Anterior cingulate cortex (tissue), 58 donors: ENCODE measurements at regions not wholly inside any gene's neighbourhood (a gene's known extent, or its start where the extent isn't known, plus 50 kb on each side); places are given as distances from the start of the nearest gene placed in this dataset.

Source experiments
- DNase-seq, 58 donors: peaks; one replicate each; lab custom pipeline; 2025; lab: John Stamatoyannopoulos, UW

DNA sequence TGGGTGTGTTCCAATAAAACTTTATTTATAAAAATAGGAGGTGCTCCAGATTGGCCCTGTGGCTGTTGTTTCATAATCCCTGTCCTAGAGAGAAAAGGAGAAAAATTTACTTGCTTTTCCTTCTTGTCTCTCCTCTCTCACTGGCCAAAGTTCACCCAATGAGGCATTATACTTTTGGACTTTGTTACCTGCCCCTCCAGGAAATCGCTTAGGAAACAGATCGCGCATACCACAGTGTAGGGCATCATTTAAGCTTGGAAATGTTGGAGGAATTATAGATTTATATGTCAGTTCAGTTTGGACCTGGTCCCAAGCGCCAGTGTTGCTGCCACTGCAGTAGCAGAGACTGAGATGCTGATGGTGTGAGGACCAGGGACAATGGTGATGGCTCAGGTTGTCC is 337.6 kb upstream of the NR3C2 start:
- DNase-seq = no peak

DNA sequence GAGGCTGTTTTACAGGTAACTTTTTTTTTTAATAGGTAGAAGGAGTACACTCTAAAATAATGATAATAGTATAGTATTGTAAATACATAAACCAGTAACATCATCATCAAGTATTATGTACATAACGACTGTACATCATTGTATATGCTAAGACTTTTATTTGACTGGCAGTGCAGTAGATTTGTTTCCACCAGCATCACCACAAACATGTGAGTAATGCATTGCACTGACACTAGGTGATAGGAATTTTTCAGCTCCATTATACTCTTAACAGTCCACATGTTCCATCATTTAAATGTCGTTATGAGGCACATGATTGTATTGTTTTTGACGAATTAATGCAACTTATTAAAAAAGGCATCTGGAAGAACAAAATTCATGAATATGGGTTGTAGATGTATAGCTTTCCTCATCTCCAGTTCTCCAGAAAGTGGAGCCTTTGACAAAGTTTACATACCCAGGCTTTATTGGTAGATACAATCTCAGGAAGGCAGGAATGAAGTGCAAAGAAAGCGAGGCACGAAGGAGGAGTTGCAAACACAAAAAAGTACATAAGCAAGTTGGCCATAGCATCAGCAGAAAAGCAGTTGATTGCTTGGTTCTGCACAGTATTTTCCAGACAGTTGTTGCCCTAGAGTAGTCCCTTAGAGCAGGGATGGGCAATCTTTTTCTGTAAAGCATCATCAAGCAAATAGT is 336.9 kb upstream of the NR3C2 start:
- DNase-seq = no peak

DNA sequence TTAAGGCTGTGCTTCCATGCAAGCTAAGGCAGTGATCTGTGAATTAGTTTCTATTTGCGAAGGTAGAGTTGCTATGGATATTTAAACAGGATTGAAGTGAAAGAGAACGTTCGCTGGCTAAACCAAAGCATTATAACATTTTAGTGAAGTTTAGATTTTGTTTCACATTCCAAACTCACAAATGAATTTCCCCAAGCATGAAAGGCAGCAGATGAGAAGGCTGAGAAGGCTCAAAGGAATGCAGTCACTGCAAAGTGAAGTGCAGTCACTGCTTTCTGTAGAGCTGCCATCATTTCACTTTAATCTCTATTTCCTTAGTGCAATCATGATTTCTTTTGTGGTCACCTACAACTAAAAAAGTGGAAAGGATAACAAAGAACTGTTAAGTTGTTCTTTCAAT is 334.7 kb upstream of the NR3C2 start:
- no peak for DNase-seq

DNA sequence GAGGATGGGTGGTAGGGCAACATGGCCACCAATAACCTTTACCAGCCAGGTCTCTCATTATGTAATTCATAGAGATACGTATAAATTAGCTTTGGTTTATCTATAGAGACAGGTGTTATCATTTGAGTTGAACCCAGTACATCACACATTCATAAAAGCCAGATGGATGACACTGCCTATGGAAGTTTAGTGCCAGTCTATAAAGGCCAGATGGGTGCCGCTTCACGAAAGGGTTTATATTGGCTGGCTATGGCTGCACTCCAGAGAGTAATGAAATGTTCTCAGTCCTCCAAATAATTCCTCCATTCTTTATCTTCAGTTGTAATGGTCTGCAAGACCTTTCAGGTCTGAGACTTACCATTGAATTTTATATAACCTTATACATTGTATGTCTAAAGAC is 331.9 kb upstream of the NR3C2 start:
- DNase-seq = no peak

GRCh38 chr4:148773313-148773712 is 331.1 kb upstream of the NR3C2 start:
- no peak for DNase-seq

- no peak for DNase-seq
These were observed 328.6 kb upstream of the NR3C2 start for GRCh38 chr4:148770848-148771247.

DNA sequence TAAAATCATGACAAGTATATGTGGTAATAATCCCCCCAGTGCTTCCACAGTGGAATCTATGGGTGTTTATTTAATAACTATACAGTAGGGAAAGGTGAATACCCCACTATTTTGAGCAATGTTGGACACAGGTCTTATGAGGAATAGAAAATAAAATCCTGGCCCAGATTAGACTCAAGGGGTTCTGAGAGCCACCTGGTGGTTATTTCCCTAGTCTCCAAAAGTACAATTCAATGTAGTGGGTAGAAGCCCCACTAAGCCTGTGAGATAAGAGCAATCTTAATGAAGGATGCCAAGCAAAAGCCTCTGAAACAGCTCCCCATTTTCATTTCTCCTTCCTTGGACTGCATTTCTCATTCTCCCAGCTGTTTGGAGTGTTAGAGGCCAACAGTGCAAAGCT is 328.2 kb upstream of the NR3C2 start:
- DNase-seq = no peak

DNA sequence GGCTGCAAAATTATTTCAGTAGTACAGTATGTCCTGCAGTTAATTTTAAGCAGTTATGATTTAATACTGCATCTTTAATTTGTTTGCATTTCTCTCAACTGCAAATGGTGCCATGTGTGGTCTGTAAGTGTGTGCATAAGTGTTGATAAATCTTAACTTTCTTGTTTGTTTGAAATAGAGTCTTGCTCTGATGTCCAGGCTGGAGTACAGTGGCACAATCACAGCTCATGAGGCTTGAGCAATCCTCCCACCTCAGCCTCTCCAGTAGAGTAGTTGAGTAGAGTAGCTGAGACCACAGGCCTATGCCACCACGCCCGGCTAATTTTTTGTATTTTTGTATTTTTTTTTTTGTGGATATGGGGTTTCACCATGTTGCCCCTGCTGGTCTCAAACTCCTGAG is 322.5 kb upstream of the NR3C2 start:
- DNase-seq = no peak

- no peak for DNase-seq
These were observed 315.0 kb upstream of the NR3C2 start for GRCh38 chr4:148757171-148757570.

GRCh38 chr4:148749403-148749802 is 307.2 kb upstream of the NR3C2 start:
- no peak for DNase-seq

DNA sequence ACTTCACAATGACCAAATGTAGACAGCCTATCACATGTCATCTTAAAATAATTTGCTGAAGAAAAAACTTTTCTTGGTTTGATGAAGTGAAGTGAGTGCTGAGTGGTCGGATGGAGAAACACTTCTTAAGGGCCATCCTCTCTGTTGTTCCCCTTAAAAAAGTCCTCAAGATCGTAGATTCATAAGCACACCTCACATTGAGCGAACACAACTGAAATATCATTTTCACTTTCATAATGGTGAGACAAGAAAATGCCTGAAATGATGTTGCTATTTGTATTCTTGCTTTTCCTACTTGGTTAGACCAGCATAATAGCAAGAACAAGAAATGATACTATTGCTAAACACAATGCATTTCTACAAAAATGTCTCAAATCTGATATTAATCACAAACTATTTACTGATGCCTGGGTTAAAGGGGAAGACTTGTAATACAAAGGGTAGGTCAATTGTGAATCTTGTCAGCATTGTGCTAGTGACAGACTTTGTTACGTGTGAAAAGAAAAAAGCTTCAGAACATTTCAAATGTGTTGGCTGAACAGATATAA is 305.6 kb upstream of the NR3C2 start:
- DNase-seq = no peak

- DNase-seq = no peak
These were observed 298.5 kb upstream of the NR3C2 start for GRCh38 chr4:148740701-148741100.

DNA sequence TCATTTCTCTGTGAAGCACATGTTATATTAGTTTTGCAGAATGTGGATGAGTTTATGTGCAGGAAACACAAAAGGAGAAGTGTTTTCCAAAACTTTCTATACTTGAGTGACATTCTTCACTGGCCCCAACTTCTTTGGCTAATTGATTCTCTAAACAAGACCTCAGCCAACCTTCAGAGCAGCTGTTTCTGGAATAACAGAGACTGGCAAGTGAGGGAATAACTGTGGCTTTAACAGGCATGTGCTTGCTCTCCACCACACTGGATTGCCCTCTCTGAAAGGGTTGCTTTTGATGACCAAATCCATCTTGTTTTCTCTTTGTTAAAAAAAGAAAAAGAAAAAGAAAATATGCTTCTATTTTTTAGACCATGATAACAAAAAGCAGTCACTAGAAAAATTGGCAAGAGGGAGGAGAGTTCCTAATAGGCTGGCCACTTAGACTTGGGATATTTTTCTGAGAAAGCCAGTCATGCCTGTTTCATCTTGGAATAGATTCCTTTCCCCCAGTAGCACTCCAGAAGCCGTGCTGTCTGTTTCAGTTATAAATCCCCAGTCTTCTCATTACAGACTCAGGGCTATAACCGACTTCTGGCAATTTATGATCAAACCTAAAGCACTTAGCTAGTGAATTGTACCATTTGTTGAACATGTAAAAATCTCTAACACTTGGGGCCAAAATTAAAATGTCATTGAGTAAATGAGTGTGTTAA is 295.0 kb upstream of the NR3C2 start:
- no peak for DNase-seq

- DNase-seq = no peak
These were observed 293.4 kb upstream of the NR3C2 start for GRCh38 chr4:148735432-148736155.

DNA sequence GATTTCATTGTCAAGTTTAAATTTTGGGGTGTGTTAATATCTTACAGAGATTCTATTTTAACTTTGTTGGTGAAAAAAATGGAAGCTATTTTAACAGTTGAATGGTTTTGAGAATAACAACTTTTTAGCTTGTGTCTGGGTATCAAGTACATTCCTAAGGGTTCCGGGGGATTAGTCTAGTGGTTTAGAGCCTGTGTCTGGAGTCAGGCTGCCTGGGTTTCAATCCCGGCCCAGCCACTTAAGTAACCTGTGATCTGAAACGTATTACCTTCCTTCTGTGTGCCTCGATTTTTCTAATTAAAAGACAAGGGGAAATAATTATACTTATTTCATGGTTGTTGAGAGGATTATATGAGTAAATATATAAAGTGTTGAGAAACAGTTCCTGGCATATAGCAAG is 288.6 kb upstream of the NR3C2 start:
- DNase-seq = no peak

DNA sequence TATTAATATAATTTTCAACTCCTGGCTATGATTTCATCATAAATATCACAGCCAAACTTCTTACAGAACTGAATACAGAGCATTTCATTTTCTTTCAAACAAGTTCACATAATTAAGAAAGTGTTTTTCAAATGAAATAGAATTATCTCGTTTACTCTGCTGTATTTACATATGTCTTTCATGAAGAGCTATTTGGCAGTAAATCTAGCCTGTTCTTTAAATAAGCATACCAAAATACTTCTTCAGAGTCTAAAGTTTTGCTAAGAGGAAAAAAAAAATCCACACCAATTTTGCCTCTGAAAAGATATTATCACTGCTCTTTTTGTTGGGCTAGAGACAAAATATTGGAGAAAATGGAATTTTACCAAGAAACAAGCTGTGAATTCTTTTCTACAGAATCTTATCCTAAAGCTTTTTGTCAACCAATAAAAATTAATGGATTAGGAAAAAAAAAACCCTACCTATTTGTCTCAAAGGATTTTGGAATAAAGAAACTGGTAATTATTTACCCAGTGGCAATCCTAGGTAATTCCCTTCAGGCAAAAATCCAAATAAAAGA is 287.9 kb upstream of the NR3C2 start:
- DNase-seq = no peak

- DNase-seq = no peak
These were observed 275.8 kb upstream of the NR3C2 start for GRCh38 chr4:148717988-148718387.

GRCh38 chr4:148716431-148717052 is 274.3 kb upstream of the NR3C2 start:
- DNase-seq = no peak

DNA sequence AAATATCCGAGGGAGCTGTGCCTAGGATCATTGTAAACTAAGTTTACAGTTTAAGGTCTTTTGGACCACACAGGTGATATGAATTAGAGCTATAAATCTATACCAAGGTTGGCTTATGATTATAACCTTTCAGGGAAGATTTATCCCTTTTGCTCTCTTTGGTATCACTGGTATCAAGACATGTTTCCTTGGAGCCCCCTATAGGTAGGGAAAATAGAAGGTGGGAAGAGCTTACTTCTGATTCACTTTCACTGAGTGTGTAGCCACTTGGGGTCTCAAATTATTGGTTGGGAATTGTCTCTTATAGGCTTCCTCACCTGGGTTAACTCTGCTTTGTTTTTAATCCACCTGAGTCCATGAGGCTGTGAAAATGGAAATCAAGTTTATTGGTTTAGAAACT is 262.1 kb upstream of the NR3C2 start:
- no peak for DNase-seq

DNA sequence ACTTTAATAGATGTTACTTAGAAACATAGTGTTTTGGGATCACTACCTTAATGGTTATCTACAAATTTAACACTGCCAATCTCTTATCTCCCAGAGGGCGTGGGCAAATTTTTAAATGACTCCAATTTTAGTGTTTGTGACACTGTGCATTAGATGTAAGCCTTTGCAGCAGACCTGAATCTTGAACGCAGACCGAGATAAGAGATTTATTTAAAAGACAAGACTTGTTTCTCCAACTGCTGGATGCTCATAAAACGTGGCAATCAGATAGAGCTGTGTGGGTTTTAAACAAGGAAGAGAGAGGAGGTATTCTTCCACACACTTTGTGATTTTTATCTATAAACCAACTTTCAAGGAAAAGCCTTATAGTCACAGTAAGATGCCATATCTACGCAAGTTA is 252.5 kb upstream of the NR3C2 start:
- DNase-seq = no peak
